HCT116 (cell line): ENCODE measurements at regions not wholly inside any gene's neighbourhood (a gene's known extent, or its start where the extent isn't known, plus 50 kb on each side); places are given as distances from the start of the nearest gene placed in this dataset.

Experiments used
- ATAC-seq: fragments of 200-7000 bp; cut with Tn5 transposase; 2 replicates; pipeline ENCODE4 v1.9.1; 2020; ENCODE audit warnings: mild to moderate bottlenecking, moderate library complexity
- BruUV-seq: library from RNA; stranded (reverse); fragments of 400-500 nt; replicated peaks from 2 replicates; lab custom pipeline; 2021; lab: Mats Ljungman, UMichigan
- CTCF ChIA-PET: fragments of 300-600 bp; sonication (Branson Sonifier 250); formaldehyde crosslinking; loops from one replicate; lab custom pipeline; 2021; ENCODE audit warnings: antibody characterized with exemption; lab: Charles Lee
- POLR2A ChIA-PET: fragments of 300-600, 350-600 bp; sonication (Branson Sonifier 250); formaldehyde crosslinking; loops from one replicate; lab custom pipeline; 2021; ENCODE audit warnings: antibody characterized with exemption; lab: Charles Lee
- RAD21 ChIA-PET, 2 experiments: fragments of 300-600 bp; sonication (Branson Sonifier 250); formaldehyde crosslinking; loops; one replicate each; lab custom pipeline; 2023; ENCODE audit warnings: low total read pairs in 2 of 2; ENCODE audit not compliant: uncharacterized antibody in 2 of 2, unreplicated experiment in 2 of 2, low non-redundant PET in 1 of 2; lab: Charles Lee
- DNase-seq: peaks from one replicate; pipeline ENCODE4 v3.0.0-alpha.2; 2010; ENCODE audit warnings: low read depth, low spot score
- H2AFZ ChIP-seq: fragments of 200-600 bp; shearing (Covaris generic), sonication (generic); 2 replicates; pipeline ENCODE4 v1.6.1; 2017; ENCODE audit warnings: low read depth, mixed run types, mixed read lengths, antibody characterized with exemption, low read length; ENCODE audit not compliant: poor library complexity, severe bottlenecking
- H3K27ac ChIP-seq: 2 replicates; pipeline ENCODE4 v1.5.1; 2012; ENCODE audit warnings: low read depth, low read length
- H3K27me3 ChIP-seq: fragments of 200-600 bp; sonication (generic); 2 replicates; pipeline ENCODE4 v1.6.1; 2016; ENCODE audit warnings: mixed run types, low read length, mixed read lengths; ENCODE audit not compliant: insufficient read depth
- H3K36me3 ChIP-seq, 2 experiments: fragments of 200-500 bp in 1 of 2; fragments of 200-600 bp in 1 of 2; sonication (Bioruptor generic) in 1 of 2; sonication (generic) in 1 of 2; 2 replicates each; pipeline versions ENCODE4 v1.5.1 to v1.6.1; 2014 to 2016; ENCODE audit warnings: low read length in 2 of 2, inconsistent platforms in 1 of 2, mixed read lengths in 1 of 2, mixed run types in 1 of 2; ENCODE audit not compliant: insufficient read depth in 2 of 2, control insufficient read depth in 1 of 2
- H3K4me1 ChIP-seq, 2 experiments: fragments of 200-600 bp in 1 of 2; sonication (generic) in 1 of 2; 2 replicates each; pipeline versions ENCODE4 v1.5.1 to v1.6.1; 2012 to 2017; ENCODE audit warnings: low read length in 2 of 2, inconsistent platforms in 1 of 2, mild to moderate bottlenecking in 1 of 2, mixed read lengths in 1 of 2, mixed run types in 1 of 2, moderate library complexity in 1 of 2; ENCODE audit not compliant: insufficient read depth in 2 of 2, control insufficient read depth in 1 of 2
- H3K4me2 ChIP-seq: fragments of 200-600 bp; sonication (generic); 2 replicates; pipeline ENCODE4 v1.6.1; 2017; ENCODE audit warnings: mixed run types, low read length, mixed read lengths
- H3K4me3 ChIP-seq, 2 experiments: fragments of 200-600 bp in 1 of 2; sonication (generic) in 1 of 2; replicated peaks in 1 of 2; 2 replicates each; pipeline ENCODE4 v1.5.1; 2011 to 2016; ENCODE audit warnings: low read length in 2 of 2, control low read depth in 1 of 2, low read depth in 1 of 2, mild to moderate bottlenecking in 1 of 2, mixed read lengths in 1 of 2, mixed run types in 1 of 2
- H3K79me2 ChIP-seq: fragments of 200-600 bp; sonication (generic); 2 replicates; pipeline ENCODE4 v1.6.1; 2017; ENCODE audit warnings: mild to moderate bottlenecking, mixed run types, low read length, moderate library complexity, mixed read lengths; ENCODE audit not compliant: insufficient read depth
- H3K9ac ChIP-seq: fragments of 200-600 bp; sonication (generic); 2 replicates; pipeline ENCODE4 v1.6.1; 2016; ENCODE audit warnings: low read length, mixed read lengths
- H3K9me2 ChIP-seq: fragments of 200-600 bp; sonication (generic), shearing (Covaris generic); 2 replicates; pipeline ENCODE4 v1.6.1; 2017; ENCODE audit warnings: mixed run types, mild to moderate bottlenecking, moderate library complexity; ENCODE audit not compliant: insufficient read depth
- H3K9me3 ChIP-seq, 2 experiments: fragments of 200-500 bp in 1 of 2; fragments of 200-600 bp in 1 of 2; sonication (Bioruptor generic) in 1 of 2; sonication (generic) in 1 of 2; 2 replicates each; pipeline ENCODE4 v1.6.1; 2014 to 2017; ENCODE audit warnings: low read length in 2 of 2, mixed read lengths in 2 of 2, inconsistent platforms in 1 of 2, low read depth in 1 of 2, mild to moderate bottlenecking in 1 of 2, mixed run types in 1 of 2, moderate library complexity in 1 of 2; ENCODE audit not compliant: control insufficient read depth in 1 of 2, insufficient read depth in 1 of 2
- H4K20me1 ChIP-seq: fragments of 200-600 bp; sonication (generic), shearing (Covaris generic); 2 replicates; pipeline ENCODE4 v1.6.1; 2017; ENCODE audit warnings: mixed run types, mild to moderate bottlenecking, moderate library complexity; ENCODE audit not compliant: insufficient read depth
- CBX3 ChIP-seq: IDR thresholded peaks from 2 replicates; pipeline ENCODE4 v1.6.1; 2012; ENCODE audit warnings: low read depth
- CEBPB ChIP-seq: IDR thresholded peaks from 2 replicates; pipeline ENCODE4 v1.6.1; 2012; ENCODE audit warnings: low read depth
- EGR1 ChIP-seq: IDR thresholded peaks from 2 replicates; pipeline ENCODE4 v1.6.1; 2012; ENCODE audit warnings: low read depth
- EZH2 ChIP-seq: fragments of 200-600 bp; sonication (generic); IDR thresholded peaks from 2 replicates; pipeline ENCODE4 v1.6.1; 2017; ENCODE audit warnings: antibody characterized with exemption, mixed run types
- EZH2phosphoT487 ChIP-seq: fragments of 200-600 bp; IDR thresholded peaks from 2 replicates; pipeline ENCODE4 v1.6.1; 2018; ENCODE audit warnings: antibody characterized with exemption, borderline replicate concordance
- FOSL1 ChIP-seq: IDR thresholded peaks from 2 replicates; pipeline ENCODE4 v1.6.1; 2012; ENCODE audit warnings: low read depth
- JUND ChIP-seq: IDR thresholded peaks from 2 replicates; pipeline ENCODE4 v1.6.1; 2012
- MAX ChIP-seq: IDR thresholded peaks from 2 replicates; pipeline ENCODE4 v1.6.1; 2012
- POLR2A ChIP-seq: IDR thresholded peaks from 2 replicates; pipeline ENCODE4 v1.7.0; 2011; ENCODE audit warnings: borderline replicate concordance; ENCODE audit not compliant: insufficient read depth, insufficient read length; ENCODE audit errors: extremely low read depth
- RAD21 ChIP-seq: IDR thresholded peaks from 2 replicates; pipeline ENCODE4 v1.6.1; 2012; ENCODE audit warnings: low read depth, mild to moderate bottlenecking
- REST ChIP-seq: IDR thresholded peaks from 2 replicates; pipeline ENCODE4 v1.6.1; 2012; ENCODE audit warnings: low read depth
- SP1 ChIP-seq: IDR thresholded peaks from 2 replicates; pipeline ENCODE4 v1.6.1; 2012; ENCODE audit warnings: low read depth
- SRF ChIP-seq: IDR thresholded peaks from 2 replicates; pipeline ENCODE4 v1.6.1; 2012; ENCODE audit warnings: low read depth
- TCF7L2 ChIP-seq: IDR thresholded peaks from 2 replicates; pipeline ENCODE4 v1.7.0; 2011; ENCODE audit warnings: borderline replicate concordance, inconsistent platforms; ENCODE audit not compliant: insufficient read depth, insufficient read length; ENCODE audit errors: extremely low read depth
- YY1 ChIP-seq: IDR thresholded peaks from 2 replicates; pipeline ENCODE4 v1.6.1; 2011; ENCODE audit warnings: low read length, low read depth, moderate library complexity, mild to moderate bottlenecking; ENCODE audit not compliant: insufficient replicate concordance; ENCODE audit errors: extremely low read depth
- ZBTB33 ChIP-seq: IDR thresholded peaks from 2 replicates; pipeline ENCODE4 v1.6.1; 2011; ENCODE audit warnings: mild to moderate bottlenecking, low read length, moderate library complexity; ENCODE audit not compliant: insufficient replicate concordance; ENCODE audit errors: extremely low read depth
- ZFX ChIP-seq: fragments of 450-650 bp; IDR thresholded peaks from 2 replicates; pipeline ENCODE4 v1.6.1; 2017
- ZNF274 ChIP-seq: fragments of 200-500 bp; sonication (Bioruptor generic); IDR thresholded peaks from 2 replicates; pipeline ENCODE4 v1.6.1; 2014; ENCODE audit warnings: mild to moderate bottlenecking, low read depth, low read length, inconsistent platforms
- intact Hi-C: fragments of 100-400 bp; cut with micrococcal nuclease; formaldehyde crosslinking; loops from 2 replicates; pipeline ENCODE4 v1.10.0; 2022
- TF ChIP-seq, protein P1 (sequence below): IDR thresholded peaks from 2 replicates; pipeline ENCODE4 v1.6.1; 2012

GRCh38 chr3:171966533-171967136 lies 72.7 kb upstream of the FNDC3B start (continued):
- no peak for TF ChIP-seq EZH2phosphoT487
- TF ChIP-seq CEBPB, result no peak
- no peak for TF ChIP-seq YY1
- TF ChIP-seq FOSL1, result no peak
- TF ChIP-seq CBX3, result no peak
- TF ChIP-seq, protein P1, sequence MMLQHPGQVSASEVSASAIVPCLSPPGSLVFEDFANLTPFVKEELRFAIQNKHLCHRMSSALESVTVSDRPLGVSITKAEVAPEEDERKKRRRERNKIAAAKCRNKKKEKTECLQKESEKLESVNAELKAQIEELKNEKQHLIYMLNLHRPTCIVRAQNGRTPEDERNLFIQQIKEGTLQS, result no peak
- no peak for TF ChIP-seq SP1
- no peak for TF ChIP-seq MAX

DNA sequence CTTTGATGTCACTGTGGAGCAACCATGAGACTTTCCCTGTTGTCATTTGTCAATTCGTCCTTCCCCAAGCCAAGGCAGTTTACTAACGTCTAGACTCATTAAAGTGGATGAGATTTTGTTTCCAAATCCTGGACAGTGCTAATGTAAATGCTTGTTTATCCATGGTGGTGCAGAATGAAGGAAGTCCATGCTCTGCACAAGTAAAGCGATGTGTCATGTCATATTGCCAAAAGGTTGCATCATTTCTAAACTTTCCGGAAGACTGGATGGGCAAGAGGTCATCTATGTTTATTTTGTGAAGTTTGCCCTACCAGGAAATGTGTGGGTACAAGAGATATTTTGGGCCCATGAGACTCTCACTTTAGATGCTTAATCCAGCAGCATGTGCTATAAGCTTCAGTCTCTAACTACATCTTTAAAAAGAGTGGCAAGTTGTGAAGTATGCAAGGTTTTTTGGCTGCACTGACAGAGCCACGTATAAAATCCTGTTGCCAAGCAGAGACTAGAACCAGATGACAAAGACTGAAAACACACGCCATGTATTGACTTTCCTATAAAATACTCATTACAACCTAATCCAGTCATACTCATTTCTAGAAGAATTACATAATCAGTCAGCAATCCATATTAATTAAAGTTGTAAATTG lies 72.1 kb upstream of the FNDC3B start:
- intact Hi-C loops, result no loop called here
- TF ChIP-seq ZFX, result no peak
- TF ChIP-seq, protein P1, result peak; percentile 62
- TF ChIP-seq EGR1, result no peak
- no peak for TF ChIP-seq RAD21
- TF ChIP-seq POLR2A, result no peak
- no peak for TF ChIP-seq ZBTB33
- TF ChIP-seq CBX3, result peak; percentile 74
- no peak for TF ChIP-seq YY1
- TF ChIP-seq SRF, result no peak
- TF ChIP-seq EZH2, result no peak
- TF ChIP-seq JUND, result peak; percentile 45; the same call in 1 of the 2 replicates
- TF ChIP-seq REST, result no peak
- no peak for TF ChIP-seq ZNF274
- peak; percentile 88 for TF ChIP-seq SP1
- TF ChIP-seq TCF7L2, result no peak
- TF ChIP-seq CEBPB, result peak; percentile 97

More for the DNA sequence above, 72.1 kb upstream of the FNDC3B start:
- ATAC-seq (no peak), DNase-seq (peak; percentile 60)
- no peaks in the 10 kb centered on the region for H4K20me1 ChIP-seq
- POLR2A ChIA-PET, result interaction anchor here (0.6 kb wide), 1 partner anchor 21 kb away, joined by 4 read pairs; no protein-coding TSS in a partner anchor
- H3K79me2 ChIP-seq, result no peaks in the 10 kb centered on the region
- RAD21 ChIA-PET, result no interaction called here
- H3K4me3 ChIP-seq, result no peak overlapping the region
- no peaks in the 10 kb centered on the region for H3K9me3 ChIP-seq
- no peak overlapping the region for H2AFZ ChIP-seq
- no peaks in the 10 kb centered on the region for H3K36me3 ChIP-seq
- no peak overlapping the region for H3K27ac ChIP-seq
- BruUV-seq, result no TSS peak
- H3K4me1 ChIP-seq, result peaks cover 10 to 11% of the 10 kb centered on the region in 2 experiments; a peak in 3 of 4 replicates
- no peaks in the 10 kb centered on the region for H3K9me2 ChIP-seq
- no peak overlapping the region for H3K9ac ChIP-seq
- peak overlapping the region; percentile 4; the same call in 1 of the 2 replicates for H3K4me2 ChIP-seq
- no peaks in the 10 kb centered on the region for H3K27me3 ChIP-seq
- CTCF ChIA-PET, result no interaction called here
